ENCODE measurements at regions not wholly inside any gene's neighbourhood (a gene's known extent, or its start where the extent isn't known, plus 50 kb on each side); places are given as distances from the start of the nearest gene placed in this dataset.
A peak's percentile ranks its signal among the peaks of the same experiment; 100 is the strongest.

DNA sequence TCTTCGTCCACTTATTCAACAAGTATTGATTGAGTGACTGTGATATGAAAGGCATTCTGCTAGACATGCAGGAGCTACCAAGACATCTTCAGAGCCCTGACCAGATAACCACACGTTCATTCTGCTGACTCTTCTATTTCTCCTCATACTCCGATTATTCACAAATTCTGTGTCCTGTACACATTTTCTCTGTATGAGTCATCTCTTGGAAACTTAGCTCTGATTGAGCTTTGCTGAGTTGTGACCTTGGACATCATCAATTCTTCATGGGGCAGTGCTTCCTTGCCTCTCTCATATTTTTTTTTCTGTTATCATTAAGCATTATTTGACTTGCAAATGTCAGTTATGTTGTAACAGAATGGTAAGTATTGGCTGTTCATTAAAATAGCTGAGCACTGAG lies 351.6 kb upstream of the CNR1 start (continued):
- TF ChIP-seq, protein P1, sequence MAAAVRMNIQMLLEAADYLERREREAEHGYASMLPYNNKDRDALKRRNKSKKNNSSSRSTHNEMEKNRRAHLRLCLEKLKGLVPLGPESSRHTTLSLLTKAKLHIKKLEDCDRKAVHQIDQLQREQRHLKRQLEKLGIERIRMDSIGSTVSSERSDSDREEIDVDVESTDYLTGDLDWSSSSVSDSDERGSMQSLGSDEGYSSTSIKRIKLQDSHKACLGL (CRISPR knock-in tag; IDR thresholded peaks at IDR 0.05), result no peak
- TF ChIP-seq ZNF766 (CRISPR knock-in tag; IDR thresholded peaks at IDR 0.05; ENCODE audit: borderline replicate concordance) (no peak), ZNF292 (CRISPR knock-in tag; IDR thresholded peaks at IDR 0.05; ENCODE audit: borderline replicate concordance, low read depth) (no peak), PLSCR1 (CRISPR knock-in tag; IDR thresholded peaks at IDR 0.05; ENCODE audit: borderline replicate concordance) (no peak), MAF1 (CRISPR knock-in tag; IDR thresholded peaks at IDR 0.05; ENCODE audit: borderline replicate concordance) (no peak), ZNF891 (CRISPR knock-in tag; IDR thresholded peaks at IDR 0.05) (no peak), ZNF496 (CRISPR knock-in tag; IDR thresholded peaks at IDR 0.05; ENCODE audit: insufficient replicate concordance) (no peak), MAFK (conservative IDR thresholded peaks at IDR 0.05 in 1 of 2, IDR thresholded peaks at IDR 0.05 in 1 of 2; ENCODE audit: low read length in 2 of 2) (peak; percentile 55 to 75; a peak in 3 of 4 replicates), ZNF569 (CRISPR knock-in tag; IDR thresholded peaks at IDR 0.05; ENCODE audit: borderline replicate concordance) (no peak)

- TF ChIP-seq PPARG (CRISPR knock-in tag; conservative IDR thresholded peaks at IDR 0.05) (no peak), CHD2 (IDR thresholded peaks at IDR 0.05; ENCODE audit: low read depth, low read length) (no peak), ZFYVE20 (CRISPR knock-in tag; IDR thresholded peaks at IDR 0.05; ENCODE audit: borderline replicate concordance, low read depth) (no peak), IKZF4 (CRISPR knock-in tag; IDR thresholded peaks at IDR 0.05; ENCODE audit: borderline replicate concordance, low read depth, not compliant biosample characterization) (no peak), MED1 (CRISPR knock-in tag; IDR thresholded peaks at IDR 0.05) (no peak), ZFP37 (CRISPR knock-in tag; IDR thresholded peaks at IDR 0.05; ENCODE audit: borderline replicate concordance) (no peak)
- Histone ChIP-seq H3K4me1 (ENCODE audit: insufficient read depth, low read length) (no peaks in the 10 kb centered on the region), H3K9ac (ENCODE audit: insufficient read depth, low read depth, low read length) (no peak overlapping the region), H3K27me3 (ENCODE audit: control insufficient read depth in 1 of 2, insufficient read depth in 2 of 2, low read length in 2 of 2) (no peaks in the 10 kb centered on the region), H3K27ac (ENCODE audit: extremely low read length, insufficient read depth, low read length) (no peak overlapping the region), H3K9me3 (ENCODE audit: low read length) (no peaks in the 10 kb centered on the region), H4K20me1 (ENCODE audit: insufficient read depth, low read length) (no peaks in the 10 kb centered on the region), H3K36me3 (replicated peaks in 1 of 2; ENCODE audit: control insufficient read depth in 1 of 2, insufficient read depth in 2 of 2, low read length in 2 of 2) (no peaks in the 10 kb centered on the region), H3K4me3 (replicated peaks in 1 of 3; ENCODE audit: insufficient read depth in 1 of 3, low read depth in 2 of 3, low read length in 3 of 3) (no peak overlapping the region), H3K79me2 (ENCODE audit: insufficient read depth, low read length) (no peaks in the 10 kb centered on the region), H3K4me2 (ENCODE audit: low read depth, low read length) (no peak overlapping the region), H2AFZ (ENCODE audit: low read length) (no peak overlapping the region)
- ChIA-PET CTCF (ENCODE audit: low intra/inter-chr PET ratio, low total read pairs) (no interaction called here), POLR2A (no interaction called here)
- no peak for FAIRE-seq
- no TSS peak for BruUV-seq (replicated peaks)
- WGBS (ENCODE audit: low lambda C conversion rate), result 0% methylated on average over 4 of the region's 4 CpGs
- intact Hi-C loops (cut with micrococcal nuclease; ENCODE audit: unreplicated experiment), result no loop called here
- no peak for ATAC-seq
- in situ Hi-C loops (cut with HindIII; ENCODE audit: extremely low pct_ligation_motif_present, low pct_unique_long_range_greater_than_20kb), result no loop called here
- no peak for DNase-seq (ENCODE audit: low spot score)
Measured at GRCh38 chr6:88513920-88514319, 347.8 kb upstream of the CNR1 start.
